ENCODE measurements at regions not wholly inside any gene's neighbourhood (a gene's known extent, or its start where the extent isn't known, plus 50 kb on each side); places are given as distances from the start of the nearest gene placed in this dataset.
A peak's percentile ranks its signal among the peaks of the same experiment; 100 is the strongest.
"Not testable (repeated sequence)": the region's sequence is repeated elsewhere in the genome, so short reads cannot be mapped to it uniquely, and the experiment has no call there.

DNA sequence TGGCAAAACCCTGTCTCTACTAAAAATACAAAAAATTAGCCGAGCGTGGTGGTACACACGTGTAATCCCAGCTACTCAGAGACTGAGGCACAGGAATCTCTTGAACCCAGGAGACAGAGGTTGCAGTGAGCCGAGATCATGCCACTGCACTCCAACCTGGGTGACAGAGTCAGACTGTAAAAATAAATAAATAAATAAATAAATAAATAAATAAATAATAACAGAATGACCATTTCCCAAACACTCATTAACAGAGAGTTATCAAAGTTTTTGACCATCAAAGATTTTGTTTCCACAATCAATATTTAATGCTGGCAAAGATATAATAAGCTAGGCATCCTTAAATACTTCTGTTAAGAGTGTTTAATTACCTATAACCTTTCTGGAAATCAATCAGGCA is 299.4 kb downstream of the KCTD12 start:
- DNase-seq (no peak), ATAC-seq (no peak), FAIRE-seq (no peak)
- no peaks in the 10 kb centered on the region for H3K4me1 ChIP-seq
- no peaks in the 10 kb centered on the region for H3K36me3 ChIP-seq
- H3K27ac ChIP-seq = no peak overlapping the region
- no peak overlapping the region for H3K4me3 ChIP-seq
- peaks cover 0 to 4% (median 0%) of the 10 kb centered on the region in 4 donors for H3K27me3 ChIP-seq
- intact Hi-C loops (cut with DNase I) = no loop called here
- no peaks in the 10 kb centered on the region for H3K9me3 ChIP-seq
- TF ChIP-seq, protein P1, sequence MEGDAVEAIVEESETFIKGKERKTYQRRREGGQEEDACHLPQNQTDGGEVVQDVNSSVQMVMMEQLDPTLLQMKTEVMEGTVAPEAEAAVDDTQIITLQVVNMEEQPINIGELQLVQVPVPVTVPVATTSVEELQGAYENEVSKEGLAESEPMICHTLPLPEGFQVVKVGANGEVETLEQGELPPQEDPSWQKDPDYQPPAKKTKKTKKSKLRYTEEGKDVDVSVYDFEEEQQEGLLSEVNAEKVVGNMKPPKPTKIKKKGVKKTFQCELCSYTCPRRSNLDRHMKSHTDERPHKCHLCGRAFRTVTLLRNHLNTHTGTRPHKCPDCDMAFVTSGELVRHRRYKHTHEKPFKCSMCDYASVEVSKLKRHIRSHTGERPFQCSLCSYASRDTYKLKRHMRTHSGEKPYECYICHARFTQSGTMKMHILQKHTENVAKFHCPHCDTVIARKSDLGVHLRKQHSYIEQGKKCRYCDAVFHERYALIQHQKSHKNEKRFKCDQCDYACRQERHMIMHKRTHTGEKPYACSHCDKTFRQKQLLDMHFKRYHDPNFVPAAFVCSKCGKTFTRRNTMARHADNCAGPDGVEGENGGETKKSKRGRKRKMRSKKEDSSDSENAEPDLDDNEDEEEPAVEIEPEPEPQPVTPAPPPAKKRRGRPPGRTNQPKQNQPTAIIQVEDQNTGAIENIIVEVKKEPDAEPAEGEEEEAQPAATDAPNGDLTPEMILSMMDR (IDR thresholded peaks at IDR 0.05) = no peak
- WGBS, 2 donors = 82 to 90% methylated on average over 4 of the region's 4 CpGs

DNA sequence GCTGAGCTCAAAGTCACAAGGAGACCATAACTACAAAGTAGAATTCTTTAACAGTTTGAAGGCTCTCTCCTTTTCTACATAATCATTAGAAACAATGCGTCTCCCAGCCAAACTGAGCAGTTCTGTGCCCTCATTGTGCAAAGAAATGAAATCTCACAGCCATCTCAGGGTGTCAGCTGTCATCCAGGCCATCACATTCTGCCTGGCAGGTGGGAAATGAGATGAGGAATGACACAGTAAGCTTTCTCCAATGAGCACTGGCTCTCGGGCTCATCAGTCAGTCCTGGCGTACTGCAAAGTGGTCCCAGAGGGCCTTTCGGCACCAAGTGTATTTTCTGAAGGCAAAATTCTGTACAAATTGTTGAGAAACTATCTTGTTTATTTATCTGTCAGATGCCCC is 306.5 kb downstream of the KCTD12 start:
- FAIRE-seq (no peak), DNase-seq (no peak), ATAC-seq (no peak)
- no peak overlapping the region for H3K4me3 ChIP-seq
- intact Hi-C loops (cut with DNase I) = no loop called here
- no peaks in the 10 kb centered on the region for H3K27me3 ChIP-seq
- H3K36me3 ChIP-seq = no peaks in the 10 kb centered on the region
- H3K9me3 ChIP-seq = no peaks in the 10 kb centered on the region
- H3K4me1 ChIP-seq = no peaks in the 10 kb centered on the region
- TF ChIP-seq, protein P1 (IDR thresholded peaks at IDR 0.05) = no peak
- H3K27ac ChIP-seq = no peak overlapping the region
- WGBS, 2 donors = 74 to 85% methylated on average over 4 of the region's 4 CpGs

DNA sequence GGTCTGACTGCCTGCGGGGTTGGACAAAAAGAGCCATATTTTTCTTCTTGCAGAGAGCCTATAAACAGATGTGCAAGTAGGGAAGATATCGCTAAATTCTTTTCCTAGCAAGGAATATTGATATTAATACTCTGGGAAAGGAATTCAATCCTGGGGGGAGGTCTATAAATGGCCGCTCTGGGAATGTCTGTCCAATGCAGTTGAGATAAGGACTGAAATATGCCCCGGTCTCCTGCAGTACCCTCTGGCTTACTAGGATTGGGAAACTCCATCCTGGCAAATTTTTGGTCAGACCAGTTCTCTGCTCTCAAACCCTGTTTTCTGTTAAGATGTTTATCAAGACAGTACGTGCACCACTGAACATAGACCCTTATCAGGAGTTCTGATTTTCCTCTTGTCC is 310.6 kb downstream of the KCTD12 start:
- H3K27me3 ChIP-seq; H3K4me3 ChIP-seq; FAIRE-seq; ATAC-seq; intact Hi-C loops (cut with DNase I); H3K36me3 ChIP-seq; H3K9me3 ChIP-seq; DNase-seq; H3K27ac ChIP-seq; H3K4me1 ChIP-seq: not testable (repeated sequence)
- 80 to 87% methylated on average over 5 of the region's 5 CpGs for WGBS, 2 donors

DNA sequence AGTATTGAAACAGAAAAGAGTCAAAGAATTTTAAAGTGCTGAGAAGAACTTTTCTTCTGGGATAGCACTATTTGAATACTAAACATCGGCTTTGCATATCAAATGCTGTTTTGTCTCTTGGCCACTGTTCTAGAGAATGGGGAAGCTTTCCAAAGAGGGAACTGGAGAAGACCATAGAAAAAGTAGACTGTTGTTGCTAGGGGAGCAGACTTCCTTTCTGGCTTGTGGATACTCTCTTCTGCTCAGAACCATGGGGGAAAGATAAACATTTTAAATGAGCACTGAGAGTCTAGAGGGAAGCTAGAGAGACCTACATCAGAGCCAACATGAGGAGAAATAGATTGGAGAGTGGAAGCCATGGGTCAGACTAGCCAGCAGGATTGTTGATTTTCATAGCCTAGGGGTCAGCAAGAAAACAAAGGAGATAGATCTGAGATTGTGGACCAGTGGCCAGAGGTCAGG is 315.7 kb downstream of the KCTD12 start:
- H3K27me3 ChIP-seq = no peaks in the 10 kb centered on the region
- WGBS, 2 donors = 76 to 96% methylated on average over 1 of the region's 1 CpG
- FAIRE-seq (no peak), ATAC-seq (peak in 1 of 4 donors; percentile 29), DNase-seq (no peak)
- H3K27ac ChIP-seq = no peak overlapping the region
- H3K36me3 ChIP-seq = no peaks in the 10 kb centered on the region
- TF ChIP-seq, protein P1 (IDR thresholded peaks at IDR 0.05) = no peak
- intact Hi-C loops (cut with DNase I) = no loop called here
- H3K4me3 ChIP-seq = no peak overlapping the region
- H3K9me3 ChIP-seq = no peaks in the 10 kb centered on the region
- no peaks in the 10 kb centered on the region for H3K4me1 ChIP-seq

DNA sequence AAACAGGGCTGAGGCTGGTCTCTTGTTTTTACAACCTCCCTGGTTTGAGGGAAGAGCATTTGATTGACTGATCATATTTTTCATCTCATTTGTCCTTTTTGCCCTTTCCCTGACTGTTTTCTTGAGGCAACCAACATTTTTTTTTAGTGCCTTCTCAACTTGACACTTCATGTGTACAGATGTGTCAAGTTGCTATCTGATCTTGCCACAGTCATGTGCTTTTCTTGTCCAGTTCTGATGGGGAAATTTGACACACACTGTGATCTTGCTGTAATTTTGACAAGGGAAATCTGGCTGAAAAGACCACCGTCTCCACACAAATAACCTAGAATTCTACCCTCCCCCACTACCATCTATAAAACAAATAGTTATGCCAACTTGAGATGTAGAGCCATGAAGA is 329.6 kb downstream of the KCTD12 start:
- FAIRE-seq (no peak), ATAC-seq (no peak), DNase-seq (no peak)
- TF ChIP-seq, protein P1 (IDR thresholded peaks at IDR 0.05) = no peak
- H3K27me3 ChIP-seq = no peaks in the 10 kb centered on the region
- H3K36me3 ChIP-seq = no peaks in the 10 kb centered on the region
- WGBS, 2 donors = 36 to 53% methylated on average over 1 of the region's 1 CpG
- H3K27ac ChIP-seq = no peak overlapping the region
- intact Hi-C loops (cut with DNase I) = no loop called here
- H3K9me3 ChIP-seq = no peaks in the 10 kb centered on the region
- H3K4me3 ChIP-seq = no peak overlapping the region
- no peaks in the 10 kb centered on the region for H3K4me1 ChIP-seq

DNA sequence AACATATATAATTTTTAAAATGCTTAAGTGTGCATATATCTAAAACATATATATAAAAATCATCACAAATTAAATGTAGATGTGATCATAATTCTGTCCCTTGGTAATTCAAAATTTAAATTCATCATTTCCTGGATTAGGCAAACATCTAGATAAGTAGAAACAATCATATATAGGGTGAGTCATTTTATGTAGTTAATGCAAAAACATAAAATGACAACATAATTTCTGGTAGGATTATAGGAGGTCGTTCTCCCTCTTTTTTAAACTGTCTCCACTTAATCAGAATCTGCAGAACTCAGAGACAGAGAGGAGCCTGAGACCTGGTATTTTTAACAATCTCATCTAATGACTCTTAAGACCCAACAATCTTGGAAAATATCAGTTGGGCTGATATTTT is 333.4 kb downstream of the KCTD12 start:
- Histone ChIP-seq H3K27ac (no peak overlapping the region), H3K4me3 (no peak overlapping the region), H3K36me3 (no peaks in the 10 kb centered on the region), H3K9me3 (no peaks in the 10 kb centered on the region), H3K27me3 (no peaks in the 10 kb centered on the region), H3K4me1 (no peaks in the 10 kb centered on the region)
- TF ChIP-seq, protein P1 (IDR thresholded peaks at IDR 0.05) = no peak
- 34 to 52% methylated on average over 1 of the region's 1 CpG for WGBS, 2 donors
- no peak for ATAC-seq
- DNase-seq = no peak
- FAIRE-seq = no peak
- intact Hi-C loops (cut with DNase I) = no loop called here
